MCF 10A (cell line): ENCODE measurements at regions not wholly inside any gene's neighbourhood (a gene's known extent, or its start where the extent isn't known, plus 50 kb on each side); places are given as distances from the start of the nearest gene placed in this dataset.

Experiments used
- BruUV-seq: library from RNA; stranded (reverse); fragments of 400-500 nt; replicated peaks from 2 replicates; lab custom pipeline; 2021; lab: Mats Ljungman, UMichigan
- CTCF ChIA-PET: fragments of 300-600 bp; sonication (Branson Sonifier 250); formaldehyde crosslinking; extraction: SDS; loops from one replicate; lab custom pipeline; 2021; ENCODE audit warnings: antibody characterized with exemption, inconsistent platforms; lab: Yijun Ruan, JAX
- POLR2A ChIA-PET: fragments of 300-600, 350-650 bp; sonication (Branson Sonifier 250); formaldehyde crosslinking; extraction: SDS; loops from one replicate; lab custom pipeline; 2020; ENCODE audit warnings: antibody characterized with exemption, inconsistent platforms; lab: Yijun Ruan, JAX
- DNase-seq: peaks from one replicate; pipeline ENCODE4 v3.0.0-alpha.2; 2018; ENCODE audit not compliant: unreplicated experiment
- H3K27ac Mint-ChIP-seq: one replicate; pipeline ENCODE4 v1.8.0; 2022; ENCODE audit warnings: mild to moderate bottlenecking, low read depth, mixed read lengths; ENCODE audit not compliant: unreplicated experiment
- H3K27me3 Mint-ChIP-seq: one replicate; pipeline ENCODE4 v1.8.0; 2022; ENCODE audit warnings: mixed read lengths; ENCODE audit not compliant: insufficient read depth, unreplicated experiment
- H3K36me3 Mint-ChIP-seq: one replicate; pipeline ENCODE4 v1.8.0; 2022; ENCODE audit warnings: mild to moderate bottlenecking, moderate library complexity, mixed read lengths; ENCODE audit not compliant: insufficient read depth, unreplicated experiment
- H3K4me1 Mint-ChIP-seq: one replicate; pipeline ENCODE4 v1.8.0; 2022; ENCODE audit warnings: mixed read lengths; ENCODE audit not compliant: insufficient read depth, unreplicated experiment
- H3K4me3 Mint-ChIP-seq: one replicate; pipeline ENCODE4 v1.8.0; 2022; ENCODE audit warnings: mild to moderate bottlenecking, moderate library complexity, mixed read lengths; ENCODE audit not compliant: unreplicated experiment
- H3K9me3 Mint-ChIP-seq: one replicate; pipeline ENCODE4 v1.8.0; 2022; ENCODE audit warnings: mixed read lengths; ENCODE audit not compliant: unreplicated experiment
- intact Hi-C: fragments of 100-400 bp; cut with micrococcal nuclease; formaldehyde crosslinking; loops from 2 replicates; pipeline ENCODE4 v1.14.1; 2022
- TF ChIP-seq, protein P1 (sequence below): fragments of 200-600 bp; IDR thresholded peaks from one replicate; pipeline ENCODE4 v1.8.0; 2022; ENCODE audit warnings: antibody characterized with exemption, mild to moderate bottlenecking; ENCODE audit not compliant: unreplicated experiment

DNA sequence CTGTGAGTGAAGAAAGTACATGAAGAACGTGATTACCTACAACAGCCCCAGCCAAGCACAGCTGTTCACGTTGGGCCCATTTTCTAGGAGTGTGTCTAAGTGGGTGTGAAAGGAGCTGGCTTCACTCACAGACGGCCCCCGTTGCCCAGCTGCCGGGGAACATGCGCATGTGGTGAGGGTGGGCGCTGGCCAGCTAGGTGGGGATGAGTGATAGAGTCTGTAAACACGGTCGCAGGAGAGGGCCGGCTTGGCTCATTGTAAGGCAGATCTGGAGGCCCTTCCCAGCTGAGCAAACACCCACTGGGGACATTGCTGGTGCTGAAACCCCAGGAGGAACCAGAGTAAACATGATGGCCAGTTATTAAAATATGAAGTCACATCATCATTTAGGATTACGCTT is 160.5 kb downstream of the TEX29 start:
- Mint-ChIP-seq H3K9me3 (peaks cover 7% of the 10 kb centered on the region), H3K27me3 (peaks cover 17% of the 10 kb centered on the region), H3K27ac (no peak overlapping the region), H3K4me3 (no peak overlapping the region), H3K4me1 (no peaks in the 10 kb centered on the region), H3K36me3 (no peaks in the 10 kb centered on the region)
- ChIA-PET POLR2A (no interaction called here), CTCF (interaction anchor here (0.5 to 1.5 kb wide), 5 partner anchors 48 to 962 kb away, joined by 3 to 6 read pairs (median 4); no protein-coding TSS in a partner anchor)
- BruUV-seq, result no TSS peak
- intact Hi-C loops, result no loop called here
- no peak for DNase-seq
- TF ChIP-seq, protein P1, sequence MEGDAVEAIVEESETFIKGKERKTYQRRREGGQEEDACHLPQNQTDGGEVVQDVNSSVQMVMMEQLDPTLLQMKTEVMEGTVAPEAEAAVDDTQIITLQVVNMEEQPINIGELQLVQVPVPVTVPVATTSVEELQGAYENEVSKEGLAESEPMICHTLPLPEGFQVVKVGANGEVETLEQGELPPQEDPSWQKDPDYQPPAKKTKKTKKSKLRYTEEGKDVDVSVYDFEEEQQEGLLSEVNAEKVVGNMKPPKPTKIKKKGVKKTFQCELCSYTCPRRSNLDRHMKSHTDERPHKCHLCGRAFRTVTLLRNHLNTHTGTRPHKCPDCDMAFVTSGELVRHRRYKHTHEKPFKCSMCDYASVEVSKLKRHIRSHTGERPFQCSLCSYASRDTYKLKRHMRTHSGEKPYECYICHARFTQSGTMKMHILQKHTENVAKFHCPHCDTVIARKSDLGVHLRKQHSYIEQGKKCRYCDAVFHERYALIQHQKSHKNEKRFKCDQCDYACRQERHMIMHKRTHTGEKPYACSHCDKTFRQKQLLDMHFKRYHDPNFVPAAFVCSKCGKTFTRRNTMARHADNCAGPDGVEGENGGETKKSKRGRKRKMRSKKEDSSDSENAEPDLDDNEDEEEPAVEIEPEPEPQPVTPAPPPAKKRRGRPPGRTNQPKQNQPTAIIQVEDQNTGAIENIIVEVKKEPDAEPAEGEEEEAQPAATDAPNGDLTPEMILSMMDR, result no peak

DNA sequence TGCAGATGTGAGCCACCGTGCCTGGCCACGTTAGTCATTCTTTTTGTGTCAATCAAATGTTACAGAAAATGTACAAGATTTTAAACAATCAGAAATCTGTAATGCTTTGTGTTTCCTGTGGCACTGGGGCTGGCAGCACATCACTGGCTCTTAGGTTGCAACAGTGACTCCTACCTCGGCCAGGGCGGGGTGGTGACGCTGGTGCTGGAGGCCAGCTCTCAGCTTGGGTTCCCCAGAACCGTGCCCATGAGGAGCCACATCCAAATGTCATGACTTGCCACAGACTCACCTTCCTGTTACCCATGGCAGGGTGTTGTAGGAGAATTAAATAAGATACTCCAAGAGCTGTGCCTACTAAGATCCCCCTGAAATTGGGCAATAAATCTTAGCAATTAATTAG is 161.7 kb downstream of the TEX29 start:
- TF ChIP-seq, protein P1, result no peak
- no peak overlapping the region for H3K4me3 Mint-ChIP-seq
- ChIA-PET POLR2A (no interaction called here), CTCF (interaction anchor here (1.0 to 1.5 kb wide), 2 partner anchors 7 to 961 kb away, joined by 4 to 5 read pairs; no protein-coding TSS in a partner anchor)
- H3K27ac Mint-ChIP-seq, result no peak overlapping the region
- BruUV-seq, result no TSS peak
- no peaks in the 10 kb centered on the region for H3K4me1 Mint-ChIP-seq
- no peak for DNase-seq
- intact Hi-C loops, result no loop called here
- peaks cover 8% of the 10 kb centered on the region for H3K9me3 Mint-ChIP-seq
- H3K36me3 Mint-ChIP-seq, result no peaks in the 10 kb centered on the region
- H3K27me3 Mint-ChIP-seq, result peaks cover 17% of the 10 kb centered on the region

DNA sequence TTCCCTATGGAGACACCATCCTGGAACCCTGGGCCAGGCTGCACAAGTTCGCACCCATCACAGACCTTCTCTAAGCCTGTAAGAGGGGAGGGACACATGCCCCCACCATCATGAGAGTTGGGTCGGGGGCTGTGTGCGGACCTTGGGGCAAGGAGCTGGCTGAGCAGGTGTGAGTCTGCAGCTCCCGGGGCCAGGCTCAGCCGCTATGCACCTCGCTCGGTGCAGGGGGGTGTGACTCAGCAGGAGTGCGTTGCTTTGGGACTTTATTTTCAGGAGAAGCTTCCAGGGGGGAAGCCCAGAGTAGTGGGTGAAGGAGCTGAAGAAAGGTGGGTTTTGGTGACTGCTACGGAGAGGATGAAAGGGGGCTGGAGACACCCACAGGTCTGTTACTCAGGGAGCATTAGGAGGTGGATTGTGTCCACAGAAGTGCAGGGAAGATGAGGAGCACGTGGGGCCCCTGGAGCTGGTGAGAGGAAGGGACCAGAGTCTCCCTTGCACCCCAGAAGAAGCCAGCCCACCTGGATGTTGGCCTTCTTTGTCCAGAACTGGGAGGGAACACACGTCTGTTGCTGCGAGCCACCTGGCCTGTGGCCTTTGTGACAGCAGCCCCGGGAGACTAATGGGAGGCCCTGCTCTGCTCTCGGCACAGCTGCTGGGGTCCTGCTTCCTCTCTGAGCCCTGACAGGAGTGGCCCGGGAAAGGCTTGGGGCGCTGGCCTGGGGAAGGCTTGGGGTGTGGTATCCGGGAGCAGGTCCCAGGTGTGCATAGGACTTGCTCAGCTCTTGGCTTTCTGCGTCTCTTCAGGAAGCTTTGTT is 162.6 kb downstream of the TEX29 start:
- ChIA-PET CTCF (interaction anchor here (1.0 kb wide), 2 partner anchors 8 to 961 kb away, joined by 4 read pairs; no protein-coding TSS in a partner anchor), POLR2A (no interaction called here)
- no TSS peak for BruUV-seq
- H3K36me3 Mint-ChIP-seq, result no peaks in the 10 kb centered on the region
- intact Hi-C loops, result no loop called here
- TF ChIP-seq, protein P1, result no peak
- peaks cover 17% of the 10 kb centered on the region for H3K27me3 Mint-ChIP-seq
- DNase-seq, result no peak
- H3K9me3 Mint-ChIP-seq, result peaks cover 15% of the 10 kb centered on the region
- no peak overlapping the region for H3K27ac Mint-ChIP-seq
- no peaks in the 10 kb centered on the region for H3K4me1 Mint-ChIP-seq
- no peak overlapping the region for H3K4me3 Mint-ChIP-seq

DNA sequence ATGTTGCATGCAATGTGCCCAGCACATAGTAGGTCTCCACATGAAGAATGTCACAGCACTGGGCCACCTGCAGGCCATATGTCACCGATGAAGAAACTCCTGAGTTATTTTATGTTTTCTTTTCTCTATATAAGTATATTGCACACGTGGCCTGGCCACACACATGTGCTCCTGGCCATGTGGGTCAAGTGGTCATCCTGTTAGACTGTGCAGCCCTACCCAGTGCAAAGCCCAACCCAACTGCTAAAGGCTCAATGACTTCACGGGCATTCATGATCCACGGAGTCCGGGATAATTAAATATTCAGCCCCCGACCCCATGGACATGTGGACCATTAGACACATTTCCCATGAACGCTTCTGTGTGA is 163.2 kb downstream of the TEX29 start:
- Mint-ChIP-seq H3K4me3 (no peak overlapping the region), H3K9me3 (peaks cover 15% of the 10 kb centered on the region), H3K36me3 (no peaks in the 10 kb centered on the region), H3K27ac (no peak overlapping the region), H3K27me3 (peaks cover 12% of the 10 kb centered on the region), H3K4me1 (no peaks in the 10 kb centered on the region)
- DNase-seq, result no peak
- ChIA-PET CTCF (interaction anchor here (1.0 to 1.5 kb wide), 2 partner anchors 8 to 961 kb away, joined by 4 to 5 read pairs; no protein-coding TSS in a partner anchor), POLR2A (no interaction called here)
- intact Hi-C loops, result no loop called here
- TF ChIP-seq, protein P1, result no peak
- no TSS peak for BruUV-seq
